HG02938 (cell line): ENCODE measurements at regions not wholly inside any gene's neighbourhood (a gene's known extent, or its start where the extent isn't known, plus 50 kb on each side); places are given as distances from the start of the nearest gene placed in this dataset.
"Not testable (repeated sequence)": the region's sequence is repeated elsewhere in the genome, so short reads cannot be mapped to it uniquely, and the experiment has no call there.

ENCODE experiments used
- ATAC-seq: cut with Tn5 transposase; IDR thresholded peaks from one replicate; pipeline ENCODE4 v1.9.1; 2021; ENCODE audit warnings: mild to moderate bottlenecking, moderate library complexity; ENCODE audit not compliant: unreplicated experiment

DNA sequence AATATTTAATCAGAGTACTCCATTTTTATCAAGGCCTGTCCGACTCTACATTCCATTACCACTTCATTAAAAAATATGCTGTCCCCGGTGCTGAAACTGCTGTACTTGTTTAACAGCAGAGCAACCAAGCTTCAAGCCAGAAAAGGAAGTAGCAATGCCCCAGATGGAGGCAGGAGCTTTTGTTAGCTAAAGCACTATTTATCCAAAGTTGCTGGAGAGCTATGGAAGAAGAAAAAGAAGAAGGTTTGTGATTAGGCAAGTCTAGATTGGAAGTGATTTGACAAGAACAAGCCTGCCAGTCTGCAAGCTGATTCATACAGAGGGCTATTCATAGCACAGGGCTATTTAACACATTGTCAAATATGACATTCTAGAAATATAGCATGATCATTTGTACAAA lies 160.9 kb upstream of the SPTLC3 start:
- ATAC-seq, result no peak

DNA sequence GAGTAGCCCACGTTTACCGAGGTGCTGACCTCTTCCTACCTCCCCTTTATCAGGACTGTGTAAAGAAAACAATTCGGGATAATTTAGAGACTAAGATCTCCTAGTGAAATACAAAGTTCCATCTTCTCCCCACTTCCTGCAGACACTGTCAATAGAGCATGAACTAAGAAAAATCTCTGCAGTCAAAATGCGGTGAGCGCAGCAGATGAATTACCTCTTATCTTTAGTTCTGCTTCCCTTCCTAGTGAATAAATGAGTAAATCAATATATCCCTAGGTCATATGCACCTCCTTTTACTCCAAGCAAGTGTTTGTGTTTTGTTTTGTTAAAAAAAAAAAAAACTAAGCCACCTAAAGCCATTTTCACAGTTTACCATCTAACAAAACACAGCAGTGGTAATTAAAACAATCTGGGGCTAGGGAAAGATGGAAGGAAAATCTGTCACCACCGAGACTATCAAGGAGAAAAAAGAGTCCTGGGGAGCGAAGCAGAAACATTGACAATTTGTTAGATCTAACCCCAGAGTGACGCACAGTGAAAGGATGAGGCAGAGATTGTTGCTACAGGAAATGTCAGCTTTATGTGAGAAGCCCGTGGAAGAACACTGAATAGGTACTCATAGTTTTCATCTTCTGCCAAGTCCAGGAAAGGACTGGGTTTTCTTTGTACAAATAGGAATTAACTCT lies 159.4 kb upstream of the SPTLC3 start:
- ATAC-seq, result no peak

DNA sequence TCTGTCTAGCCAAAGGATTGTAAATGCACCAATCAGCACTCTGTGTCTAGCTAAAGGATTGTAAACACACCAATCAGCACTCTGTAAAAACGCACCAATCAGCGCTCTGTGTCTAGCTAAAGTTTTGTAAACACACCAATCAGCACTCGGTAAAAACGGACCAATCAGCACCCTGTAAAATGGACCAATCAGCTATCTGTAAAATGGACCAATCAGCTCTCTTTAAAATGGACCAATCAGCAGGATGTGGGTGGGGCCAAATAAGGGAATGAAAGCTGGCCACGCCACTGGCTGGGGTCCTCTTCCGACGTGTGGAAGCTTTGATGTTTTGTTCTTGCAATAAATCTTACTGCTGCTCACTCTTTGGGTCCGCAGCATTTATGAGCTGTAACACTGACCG lies 151.1 kb upstream of the SPTLC3 start:
- ATAC-seq, result not testable (repeated sequence)

DNA sequence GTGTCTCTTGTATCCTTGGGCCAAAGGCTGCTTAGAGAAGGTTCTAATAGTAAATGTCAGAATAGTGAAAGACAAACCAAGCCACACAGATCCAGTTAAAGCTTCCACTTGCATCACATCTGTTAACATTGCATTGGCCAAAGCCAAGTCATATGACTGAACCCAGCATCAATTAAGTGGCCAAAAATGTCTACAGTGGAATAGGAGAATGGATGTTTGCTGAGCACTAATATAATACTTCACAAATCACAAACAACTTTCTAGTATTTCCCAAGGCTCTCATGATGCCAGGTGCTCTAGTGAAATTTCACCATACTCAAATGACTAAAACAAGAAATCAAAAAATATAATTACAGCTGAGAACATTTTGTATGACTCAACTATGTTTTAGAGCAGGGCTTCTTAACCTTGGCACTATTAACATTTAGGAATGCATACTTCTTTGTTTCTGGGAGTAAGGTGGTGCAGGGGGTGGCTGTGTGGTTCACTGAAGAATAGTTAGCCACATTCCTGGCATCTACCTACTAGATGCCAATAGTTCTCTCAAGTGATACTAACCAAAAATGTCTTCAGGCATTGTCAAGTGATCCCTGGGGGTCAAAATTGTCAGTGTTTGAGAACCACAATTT lies 148.0 kb upstream of the SPTLC3 start:
- ATAC-seq, result no peak

DNA sequence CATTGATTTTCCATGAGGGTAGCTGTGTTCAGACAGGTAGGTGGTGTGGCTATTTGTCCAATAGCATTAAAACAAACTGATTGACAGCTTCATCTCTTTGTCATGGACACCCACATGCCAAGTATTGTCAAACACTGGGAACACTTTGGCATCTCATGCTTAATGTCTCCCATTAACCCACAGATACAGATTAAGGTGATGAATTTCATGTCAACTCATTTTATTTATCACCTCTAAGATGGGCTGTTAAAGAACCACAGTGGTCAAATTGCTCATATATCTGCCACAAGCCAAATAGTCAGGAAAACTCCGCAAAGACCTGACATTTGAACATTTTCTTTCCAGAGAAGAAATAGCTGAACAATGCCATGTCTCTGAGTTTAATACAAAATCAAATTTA lies 139.1 kb upstream of the SPTLC3 start:
- no peak for ATAC-seq

DNA sequence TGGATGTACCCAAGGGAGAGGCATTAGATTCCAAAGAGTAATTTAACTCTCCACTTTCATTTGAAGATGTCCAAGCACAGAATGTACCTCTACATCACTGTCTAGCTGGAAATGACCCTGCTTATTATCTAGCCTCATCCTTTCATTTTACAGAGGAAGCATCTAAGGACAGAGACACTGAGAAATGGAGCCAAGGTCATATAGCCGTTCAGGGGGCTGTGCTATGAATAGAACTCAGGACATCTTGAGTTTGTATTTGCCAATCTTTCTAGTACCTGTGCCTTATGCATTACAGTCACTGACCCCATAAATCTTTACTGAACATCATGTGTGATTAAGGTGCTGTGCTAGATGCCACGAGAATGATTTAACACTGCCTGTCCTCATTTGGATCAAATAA lies 138.2 kb upstream of the SPTLC3 start:
- ATAC-seq, result no peak

DNA sequence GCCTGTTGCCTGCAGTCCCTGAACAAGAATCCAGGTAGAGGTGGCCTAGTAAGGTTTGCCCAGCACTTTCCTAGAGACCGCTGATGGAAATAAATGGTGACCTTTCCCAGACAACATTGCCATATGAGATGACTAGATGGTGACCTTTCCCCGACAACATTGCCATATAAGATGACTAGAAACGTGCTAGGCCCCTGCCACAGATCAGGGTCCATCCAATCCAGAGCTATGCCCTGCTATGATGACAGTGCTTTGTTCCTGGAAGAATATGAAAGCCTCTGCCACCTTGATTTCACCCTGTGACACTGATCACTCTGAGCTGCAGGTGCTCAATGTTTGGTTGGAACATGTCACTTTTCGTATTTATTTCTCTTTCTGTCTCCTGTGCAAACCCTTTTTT lies 133.8 kb upstream of the SPTLC3 start:
- no peak for ATAC-seq

DNA sequence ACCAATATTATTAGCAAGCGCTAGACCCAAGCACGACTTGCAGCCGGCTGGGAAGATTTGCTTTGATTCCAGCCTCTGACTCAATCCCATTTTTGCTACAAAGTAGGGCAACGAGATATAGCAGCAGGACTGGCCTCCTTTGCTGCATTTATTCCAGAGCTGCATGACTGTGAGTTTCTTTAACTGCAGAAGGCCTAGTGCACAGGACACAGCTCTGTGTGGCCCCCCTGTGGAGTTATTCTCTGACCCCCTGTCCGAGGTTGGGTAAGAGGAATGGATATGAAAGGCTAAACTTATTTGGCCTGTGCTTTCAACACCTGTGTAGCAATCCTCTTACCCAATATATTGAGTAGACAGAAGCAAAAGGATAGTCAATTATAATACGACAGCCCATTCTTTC lies 133.3 kb upstream of the SPTLC3 start:
- ATAC-seq, result no peak

DNA sequence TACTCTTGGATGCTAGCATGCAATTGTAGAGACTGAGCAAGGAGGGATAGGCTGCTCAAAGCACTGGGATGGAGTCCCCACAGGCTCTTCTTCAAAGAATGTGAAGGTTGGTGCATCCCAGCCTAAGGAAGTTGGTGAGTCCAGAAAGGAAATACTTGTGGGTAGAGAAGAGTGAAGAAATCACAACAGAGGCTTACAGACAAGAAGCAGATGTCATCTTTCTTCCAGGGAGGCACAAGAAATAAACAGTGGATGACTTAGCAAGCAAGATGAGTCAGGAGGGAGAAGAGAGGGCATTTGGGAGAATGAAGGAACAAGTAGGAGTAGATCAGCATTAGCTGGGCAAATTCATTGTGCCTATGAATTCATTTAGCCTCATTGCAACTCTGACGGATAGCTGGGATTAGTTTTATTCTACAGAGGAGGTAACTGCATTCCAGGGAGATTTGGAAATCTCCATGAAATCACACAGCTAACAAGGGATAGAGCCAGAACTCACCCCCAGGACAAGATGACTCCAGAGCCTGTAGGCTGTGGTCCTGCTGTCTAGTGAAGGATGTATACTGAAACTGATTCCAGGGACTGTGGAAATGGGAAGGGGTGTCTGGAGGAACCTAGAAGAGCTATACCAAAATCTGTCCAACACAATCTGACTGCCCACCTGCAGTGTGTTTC lies 125.8 kb upstream of the SPTLC3 start:
- no peak for ATAC-seq

DNA sequence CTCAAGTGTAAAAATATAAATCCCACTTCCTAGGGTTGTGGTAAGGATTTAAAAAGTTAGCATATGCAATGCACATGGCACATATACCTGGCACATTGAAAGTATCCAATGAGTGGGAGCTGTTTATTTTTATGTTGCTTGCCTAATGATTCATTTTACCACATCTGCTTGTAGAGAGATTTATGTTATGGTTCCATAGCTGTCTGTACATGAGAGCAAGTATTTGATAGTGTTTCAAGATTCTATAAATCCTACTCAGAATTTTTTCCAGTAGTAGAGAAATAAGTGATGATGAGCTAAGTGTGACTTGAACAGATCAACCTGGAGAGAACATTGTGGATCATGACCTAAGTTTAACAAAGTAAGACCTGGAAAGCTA lies 125.3 kb upstream of the SPTLC3 start:
- ATAC-seq, result no peak

DNA sequence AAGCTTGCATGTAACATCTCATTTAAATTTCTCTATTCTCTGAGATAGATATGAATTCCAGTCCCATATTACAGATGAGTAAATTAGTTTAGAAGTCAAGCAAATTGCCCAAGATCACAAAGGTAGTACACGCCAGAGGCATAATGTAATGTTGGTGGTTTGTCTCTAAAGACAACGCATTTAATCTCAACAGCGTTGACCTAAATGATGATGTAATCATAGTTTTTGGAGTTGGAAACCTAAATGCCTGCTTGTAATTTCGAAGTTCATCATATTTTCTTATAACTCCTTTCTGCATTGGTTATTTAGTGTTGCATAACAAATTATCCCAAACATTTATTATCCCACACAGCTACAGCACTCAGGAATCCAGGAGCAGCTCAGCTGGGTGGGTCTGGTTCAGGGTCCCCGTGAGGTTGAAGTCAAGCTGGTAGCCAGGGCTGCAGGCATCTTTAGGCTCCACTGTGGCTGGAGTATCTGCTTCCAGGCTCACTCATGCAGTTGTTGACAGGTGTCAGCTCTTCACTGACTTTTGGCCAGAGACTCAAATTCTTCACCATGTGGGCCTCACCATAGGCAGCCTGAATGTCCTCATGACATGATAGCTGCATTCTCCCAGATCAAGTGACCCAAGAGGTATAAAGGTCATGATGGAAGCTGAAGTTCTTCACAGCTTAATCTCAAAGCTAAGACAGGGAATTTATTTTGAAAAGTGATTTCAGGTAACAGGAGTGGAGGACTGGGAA lies 122.0 kb upstream of the SPTLC3 start:
- no peak for ATAC-seq

DNA sequence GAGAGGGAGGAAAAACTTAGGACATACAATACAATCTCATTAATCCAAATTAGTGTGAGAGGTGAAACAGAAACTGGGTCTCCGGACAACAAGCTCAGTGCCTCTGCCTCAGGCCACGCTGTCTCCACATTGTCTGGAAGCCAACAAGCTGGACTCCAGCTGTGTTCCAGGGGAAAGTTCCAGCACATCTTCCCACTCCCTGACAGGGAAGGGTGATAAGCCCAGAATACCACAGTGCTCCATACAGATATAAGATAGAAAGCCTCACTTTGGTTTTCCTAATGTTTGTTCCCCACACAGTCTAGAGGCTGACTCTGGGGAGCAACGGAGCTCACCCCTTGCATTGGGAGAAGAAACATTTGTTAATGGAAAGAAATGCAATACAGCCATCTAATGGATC lies 117.1 kb upstream of the SPTLC3 start:
- ATAC-seq, result no peak

DNA sequence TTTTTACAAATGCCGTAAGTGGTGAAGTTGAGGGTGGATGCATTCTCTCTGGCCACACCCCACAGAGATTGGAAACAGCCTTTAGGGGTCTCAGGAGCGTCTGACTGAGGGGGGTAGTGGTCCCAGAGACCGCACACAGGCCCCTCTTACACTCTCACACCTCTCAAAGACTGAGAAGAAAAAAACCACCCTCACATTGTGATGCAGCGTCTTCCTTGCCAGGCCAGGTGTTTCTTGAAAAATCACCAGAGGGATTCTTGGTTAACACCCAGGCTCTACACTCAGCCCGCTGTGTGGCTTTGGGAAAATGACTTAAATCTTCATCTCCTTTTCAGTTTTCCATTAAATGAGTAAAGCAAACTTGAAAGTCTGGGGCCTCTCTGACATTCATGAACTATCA lies 115.8 kb upstream of the SPTLC3 start:
- no peak for ATAC-seq

DNA sequence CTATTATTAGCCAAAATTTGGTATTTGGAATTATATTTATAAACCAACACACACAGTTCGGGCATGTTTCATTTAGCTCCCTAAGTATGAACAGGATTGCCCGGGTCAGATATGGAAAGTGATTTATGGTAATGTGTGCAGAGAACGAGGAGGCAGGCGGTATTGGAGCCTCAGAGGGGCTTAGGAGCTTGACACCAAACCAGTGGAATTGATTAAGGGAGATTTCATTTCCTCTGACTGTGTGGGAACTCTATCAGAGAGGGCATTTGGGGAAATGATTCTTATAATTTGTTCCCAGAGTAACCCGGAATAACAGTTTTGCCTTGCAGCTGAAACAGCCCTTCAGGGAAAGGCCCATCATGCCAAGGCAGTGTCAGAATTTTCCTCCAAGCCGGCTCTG lies 115.1 kb upstream of the SPTLC3 start:
- ATAC-seq, result no peak

DNA sequence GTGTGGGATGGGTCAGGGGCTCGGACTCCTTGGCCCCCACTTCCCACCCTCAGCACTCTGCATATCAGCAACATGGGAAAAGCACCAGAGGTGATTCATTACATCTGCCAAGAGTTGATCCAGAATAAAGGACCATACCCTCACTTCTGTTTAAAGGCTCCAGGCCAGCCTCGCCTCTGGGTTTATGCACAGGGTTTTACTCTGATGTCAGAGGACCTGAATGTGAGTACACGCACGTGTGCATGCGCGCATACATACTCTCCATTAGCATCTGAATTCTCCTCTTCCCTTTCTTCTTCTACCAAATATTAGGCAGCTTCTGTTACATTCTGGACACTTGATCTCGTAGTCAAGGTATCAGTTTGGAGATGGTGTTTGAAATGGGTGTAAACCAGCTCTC lies 114.7 kb upstream of the SPTLC3 start:
- ATAC-seq, result no peak

DNA sequence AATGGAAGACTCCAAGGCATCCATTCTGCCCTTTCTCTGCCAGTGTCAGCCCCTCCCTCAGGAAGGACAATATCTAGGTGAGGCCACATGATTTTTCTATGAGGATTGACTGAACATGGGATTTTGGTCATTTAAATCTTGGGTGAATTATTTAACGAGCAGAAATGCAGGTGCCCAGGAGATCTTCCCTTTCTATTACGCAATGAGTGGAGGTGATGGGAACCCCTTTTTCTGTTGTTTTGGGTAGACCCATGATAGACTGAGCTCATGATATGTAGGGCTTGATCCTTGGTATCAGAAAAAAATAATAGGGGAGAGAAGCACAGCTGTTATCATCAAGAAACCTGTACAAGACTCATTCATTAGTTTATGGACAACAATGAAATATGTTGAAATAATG lies 112.6 kb upstream of the SPTLC3 start:
- no peak for ATAC-seq

DNA sequence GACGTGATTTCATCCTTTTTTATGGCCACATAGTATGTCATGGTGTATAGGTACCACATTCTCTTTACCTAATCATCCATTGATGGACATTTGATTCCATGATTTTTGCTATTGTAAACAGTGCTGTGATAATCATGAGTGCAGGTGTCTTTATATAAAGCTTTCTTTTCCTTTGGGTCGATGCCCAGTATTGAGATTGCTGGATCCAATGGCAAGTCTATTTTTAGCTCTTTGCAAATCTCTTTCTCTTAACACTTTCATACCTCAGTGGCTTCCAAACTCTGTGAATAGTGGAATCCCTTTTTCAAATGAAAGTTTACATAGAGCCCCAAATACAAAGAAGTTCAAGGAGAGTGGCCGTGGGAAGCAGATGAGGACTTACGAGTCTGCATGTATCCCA lies 105.8 kb upstream of the SPTLC3 start:
- no peak for ATAC-seq

DNA sequence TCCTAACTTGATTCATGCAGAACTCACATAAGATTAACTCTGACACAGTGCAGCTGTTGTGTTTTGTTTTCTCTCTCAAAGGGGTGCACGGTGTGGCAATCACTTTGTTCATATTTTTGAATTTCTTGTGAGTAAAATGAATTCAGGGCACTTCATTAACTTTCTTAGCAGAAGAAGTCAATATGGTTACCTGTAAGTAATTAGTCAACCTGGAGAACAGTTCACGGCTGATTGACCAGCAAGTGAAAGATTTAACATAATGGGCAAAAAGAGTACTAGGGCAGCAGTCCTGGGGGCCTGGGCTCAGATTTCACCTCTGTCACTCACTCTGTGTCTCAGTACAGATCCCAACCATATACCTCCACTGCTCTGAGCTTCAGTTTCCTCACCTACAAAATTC lies 102.4 kb upstream of the SPTLC3 start:
- no peak for ATAC-seq

DNA sequence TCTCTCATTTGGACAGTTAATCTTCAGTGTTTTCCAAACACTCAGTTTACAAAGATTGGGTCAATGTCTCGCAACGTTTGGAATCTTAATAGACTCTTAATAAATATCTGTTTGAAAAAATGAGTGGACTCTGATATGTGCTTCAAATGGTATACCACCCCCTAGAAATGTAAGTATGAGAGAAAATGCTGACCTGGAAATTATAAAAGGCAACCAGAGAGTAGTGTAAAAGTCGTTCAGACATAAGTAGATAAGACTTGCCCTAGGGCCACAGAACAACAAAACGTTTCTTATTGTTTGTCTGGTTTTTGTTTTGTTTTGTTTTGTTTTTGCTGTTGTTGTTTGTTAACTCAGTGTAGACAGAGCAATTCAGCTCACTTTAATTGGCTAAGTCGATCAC lies 97.4 kb upstream of the SPTLC3 start:
- no peak for ATAC-seq

DNA sequence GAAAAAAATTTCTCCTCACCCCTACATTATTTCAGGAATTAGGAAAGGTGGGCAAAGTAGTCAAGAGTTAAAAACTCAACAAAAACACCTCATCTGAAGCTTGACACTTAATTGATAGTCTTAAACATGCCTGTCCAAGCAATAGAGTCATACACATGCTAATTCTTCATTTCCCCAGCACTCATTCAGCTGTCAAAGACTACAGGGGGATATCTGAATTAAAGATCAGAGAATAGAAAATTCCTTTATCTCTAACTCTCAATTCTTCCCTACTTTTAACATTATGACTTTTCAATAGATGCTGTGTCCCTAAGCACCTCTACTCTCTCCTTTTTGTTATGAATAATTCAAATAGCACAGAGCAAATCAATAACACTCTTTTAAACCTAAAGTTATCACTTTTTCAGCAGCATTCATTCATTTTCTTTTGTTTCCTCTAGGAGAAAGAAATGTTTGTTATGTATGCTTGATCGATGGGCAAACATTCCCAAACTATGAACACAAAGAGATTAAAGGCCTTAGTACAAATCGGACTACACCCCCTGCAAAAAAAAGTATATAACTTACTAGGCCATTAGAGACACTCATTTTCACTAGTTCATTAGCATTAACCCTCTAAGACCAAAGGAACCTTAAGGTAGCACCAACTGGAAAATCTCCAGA lies 94.9 kb upstream of the SPTLC3 start:
- no peak for ATAC-seq

DNA sequence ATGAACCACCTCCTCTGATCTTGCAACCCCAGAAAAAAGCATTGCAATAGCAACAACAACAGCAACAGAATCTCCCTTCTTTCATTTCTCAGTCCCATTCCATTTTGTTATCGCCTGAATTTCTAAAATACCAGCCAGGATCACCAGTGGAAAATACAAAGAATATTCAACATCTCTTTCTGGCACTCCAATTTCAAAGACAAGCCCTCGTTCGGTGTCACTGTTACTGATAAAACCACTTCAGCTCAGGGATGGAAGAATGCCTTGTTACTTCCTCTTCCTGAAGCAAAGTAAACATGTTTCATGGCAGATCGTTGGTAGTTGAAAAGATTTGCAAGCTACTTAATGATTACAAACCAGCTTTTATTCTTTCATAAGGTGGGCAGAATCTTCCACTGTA lies 94.0 kb upstream of the SPTLC3 start:
- no peak for ATAC-seq
